ENCODE measurements at regions not wholly inside any gene's neighbourhood (a gene's known extent, or its start where the extent isn't known, plus 50 kb on each side); places are given as distances from the start of the nearest gene placed in this dataset.

DNA sequence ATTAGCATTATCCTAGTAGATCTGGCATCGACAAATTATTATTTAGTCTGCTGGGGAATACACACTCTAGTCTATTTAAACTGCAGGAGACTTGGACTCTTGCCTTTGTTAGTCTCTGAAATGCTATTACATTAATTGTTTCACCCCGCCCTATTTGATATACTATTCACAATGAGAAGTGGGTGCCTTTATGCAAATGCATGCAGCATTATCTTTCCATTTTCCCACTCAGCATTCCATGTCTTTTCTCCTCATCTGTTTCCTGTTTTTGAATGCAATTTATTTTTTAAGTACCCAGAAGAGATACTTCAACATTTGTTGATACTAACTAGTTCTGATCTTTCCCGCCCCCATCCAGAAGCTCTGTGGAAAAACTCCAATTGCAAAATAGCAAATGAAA lies 395.3 kb upstream of the NXPH2 start:
- WGBS (ENCODE audit: insufficient coverage, low coverage, missing lambda C conversion rate): 2% methylated on average over 3 of the region's 3 CpGs
- Histone ChIP-seq H4K20me1 (replicated peaks; ENCODE audit: control insufficient read depth, insufficient read depth, low read length) (no peaks in the 10 kb centered on the region), H3K4me3 (no peak overlapping the region), H3K4me1 (replicated peaks in 1 of 2; ENCODE audit: control insufficient read depth in 2 of 2, insufficient read depth in 2 of 2, low read length in 2 of 2) (no peaks in the 10 kb centered on the region), H3K27ac (ENCODE audit: extremely low read depth, low read depth, low read length) (no peak overlapping the region), H3K36me3 (ENCODE audit: control insufficient read depth, insufficient read depth, low read length) (no peaks in the 10 kb centered on the region), H3K9ac (ENCODE audit: insufficient read depth in 1 of 2, low read depth in 2 of 2, low read length in 2 of 2) (no peak overlapping the region), H3K4me2 (ENCODE audit: insufficient read depth, low read length) (no peak overlapping the region), H3K79me2 (ENCODE audit: control insufficient read depth, insufficient read depth, low read length) (no peaks in the 10 kb centered on the region), H2AFZ (ENCODE audit: low read depth, low read length) (no peak overlapping the region), H3K9me3 (replicated peaks; ENCODE audit: control insufficient read depth, insufficient read depth, low read depth, low read length) (peaks cover 4% of the 10 kb centered on the region), H3K27me3 (ENCODE audit: control insufficient read depth in 2 of 2, insufficient read depth in 2 of 2, low read length in 2 of 2) (no peaks in the 10 kb centered on the region), H3K9me1 (ENCODE audit: control insufficient read depth, insufficient read depth, low read length) (no peaks in the 10 kb centered on the region)
- FAIRE-seq (no peak), ATAC-seq (no peak), DNase-seq (ENCODE audit: extremely low read depth in 1 of 4, low spot score in 3 of 4) (no peak)
- intact Hi-C loops (cut with micrococcal nuclease): no loop called here
- CTCF ChIA-PET (ENCODE audit: low intra/inter-chr PET ratio): no interaction called here
- POLR2A ChIA-PET: no interaction called here
- BruUV-seq (replicated peaks): no TSS peak
- in situ Hi-C loops (cut with MboI): no loop called here
- no peak for TF ChIP-seq TCFL5 (CRISPR knock-in tag; conservative IDR thresholded peaks at IDR 0.05)
- TF ChIP-seq, protein P1, sequence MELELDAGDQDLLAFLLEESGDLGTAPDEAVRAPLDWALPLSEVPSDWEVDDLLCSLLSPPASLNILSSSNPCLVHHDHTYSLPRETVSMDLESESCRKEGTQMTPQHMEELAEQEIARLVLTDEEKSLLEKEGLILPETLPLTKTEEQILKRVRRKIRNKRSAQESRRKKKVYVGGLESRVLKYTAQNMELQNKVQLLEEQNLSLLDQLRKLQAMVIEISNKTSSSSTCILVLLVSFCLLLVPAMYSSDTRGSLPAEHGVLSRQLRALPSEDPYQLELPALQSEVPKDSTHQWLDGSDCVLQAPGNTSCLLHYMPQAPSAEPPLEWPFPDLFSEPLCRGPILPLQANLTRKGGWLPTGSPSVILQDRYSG (tag; conservative IDR thresholded peaks at IDR 0.05; ENCODE audit: low read depth): no peak
- no peak for TF ChIP-seq RFX1 (IDR thresholded peaks at IDR 0.05)
- no peak for TF ChIP-seq SAP30 (IDR thresholded peaks at IDR 0.05; ENCODE audit: borderline replicate concordance, insufficient read depth, low read depth, low read length, poor library complexity, severe bottlenecking)
- TF ChIP-seq PHF20 (IDR thresholded peaks at IDR 0.05; ENCODE audit: partially characterized antibody): no peak
- TF ChIP-seq, protein P2, sequence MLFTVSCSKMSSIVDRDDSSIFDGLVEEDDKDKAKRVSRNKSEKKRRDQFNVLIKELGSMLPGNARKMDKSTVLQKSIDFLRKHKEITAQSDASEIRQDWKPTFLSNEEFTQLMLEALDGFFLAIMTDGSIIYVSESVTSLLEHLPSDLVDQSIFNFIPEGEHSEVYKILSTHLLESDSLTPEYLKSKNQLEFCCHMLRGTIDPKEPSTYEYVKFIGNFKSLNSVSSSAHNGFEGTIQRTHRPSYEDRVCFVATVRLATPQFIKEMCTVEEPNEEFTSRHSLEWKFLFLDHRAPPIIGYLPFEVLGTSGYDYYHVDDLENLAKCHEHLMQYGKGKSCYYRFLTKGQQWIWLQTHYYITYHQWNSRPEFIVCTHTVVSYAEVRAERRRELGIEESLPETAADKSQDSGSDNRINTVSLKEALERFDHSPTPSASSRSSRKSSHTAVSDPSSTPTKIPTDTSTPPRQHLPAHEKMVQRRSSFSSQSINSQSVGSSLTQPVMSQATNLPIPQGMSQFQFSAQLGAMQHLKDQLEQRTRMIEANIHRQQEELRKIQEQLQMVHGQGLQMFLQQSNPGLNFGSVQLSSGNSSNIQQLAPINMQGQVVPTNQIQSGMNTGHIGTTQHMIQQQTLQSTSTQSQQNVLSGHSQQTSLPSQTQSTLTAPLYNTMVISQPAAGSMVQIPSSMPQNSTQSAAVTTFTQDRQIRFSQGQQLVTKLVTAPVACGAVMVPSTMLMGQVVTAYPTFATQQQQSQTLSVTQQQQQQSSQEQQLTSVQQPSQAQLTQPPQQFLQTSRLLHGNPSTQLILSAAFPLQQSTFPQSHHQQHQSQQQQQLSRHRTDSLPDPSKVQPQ (CRISPR knock-in tag; IDR thresholded peaks at IDR 0.05; ENCODE audit: borderline replicate concordance): no peak
- no peak for TF ChIP-seq MEF2A (IDR thresholded peaks at IDR 0.05; ENCODE audit: control insufficient read depth, low read depth, low read length)
- TF ChIP-seq RBM22 (IDR thresholded peaks at IDR 0.05; ENCODE audit: low read depth, low read length, poor library complexity, severe bottlenecking): no peak
- TF ChIP-seq ZZZ3 (IDR thresholded peaks at IDR 0.05): no peak
- TF ChIP-seq, protein P3, sequence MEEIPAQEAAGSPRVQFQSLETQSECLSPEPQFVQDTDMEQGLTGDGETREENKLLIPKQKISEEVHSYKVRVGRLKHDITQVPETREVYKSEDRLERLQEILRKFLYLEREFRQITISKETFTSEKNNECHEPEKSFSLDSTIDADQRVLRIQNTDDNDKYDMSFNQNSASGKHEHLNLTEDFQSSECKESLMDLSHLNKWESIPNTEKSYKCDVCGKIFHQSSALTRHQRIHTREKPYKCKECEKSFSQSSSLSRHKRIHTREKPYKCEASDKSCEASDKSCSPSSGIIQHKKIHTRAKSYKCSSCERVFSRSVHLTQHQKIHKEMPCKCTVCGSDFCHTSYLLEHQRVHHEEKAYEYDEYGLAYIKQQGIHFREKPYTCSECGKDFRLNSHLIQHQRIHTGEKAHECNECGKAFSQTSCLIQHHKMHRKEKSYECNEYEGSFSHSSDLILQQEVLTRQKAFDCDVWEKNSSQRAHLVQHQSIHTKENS (CRISPR knock-in tag; IDR thresholded peaks at IDR 0.05): no peak
- TF ChIP-seq PML (IDR thresholded peaks at IDR 0.05; ENCODE audit: low read length): no peak
- TF ChIP-seq RBFOX2 (IDR thresholded peaks at IDR 0.05; ENCODE audit: low read depth, low read length): no peak
- no peak for TF ChIP-seq HCFC1 (IDR thresholded peaks at IDR 0.05; ENCODE audit: low read depth, low read length)
- TF ChIP-seq, protein P4, sequence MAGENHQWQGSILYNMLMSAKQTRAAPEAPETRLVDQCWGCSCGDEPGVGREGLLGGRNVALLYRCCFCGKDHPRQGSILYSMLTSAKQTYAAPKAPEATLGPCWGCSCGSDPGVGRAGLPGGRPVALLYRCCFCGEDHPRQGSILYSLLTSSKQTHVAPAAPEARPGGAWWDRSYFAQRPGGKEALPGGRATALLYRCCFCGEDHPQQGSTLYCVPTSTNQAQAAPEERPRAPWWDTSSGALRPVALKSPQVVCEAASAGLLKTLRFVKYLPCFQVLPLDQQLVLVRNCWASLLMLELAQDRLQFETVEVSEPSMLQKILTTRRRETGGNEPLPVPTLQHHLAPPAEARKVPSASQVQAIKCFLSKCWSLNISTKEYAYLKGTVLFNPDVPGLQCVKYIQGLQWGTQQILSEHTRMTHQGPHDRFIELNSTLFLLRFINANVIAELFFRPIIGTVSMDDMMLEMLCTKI (IDR thresholded peaks at IDR 0.05; ENCODE audit: partially characterized antibody): no peak
- no peak for TF ChIP-seq SP2 (IDR thresholded peaks at IDR 0.05; ENCODE audit: extremely low read depth, low read depth, low read length, poor library complexity, severe bottlenecking)
- no peak for TF ChIP-seq ARNT (IDR thresholded peaks at IDR 0.05)
